Testis (tissue), 2 donors: ENCODE measurements at regions not wholly inside any gene's neighbourhood (a gene's known extent, or its start where the extent isn't known, plus 50 kb on each side); places are given as distances from the start of the nearest gene placed in this dataset.

Source experiments
- DNase-seq: peaks from one replicate; pipeline ENCODE4 v3.0.0-alpha.2; 2019
- H3K27ac ChIP-seq, 2 donors: fragments of 200-600 bp; sonication (generic); one replicate each; pipeline ENCODE4 v1.5.1; 2019
- H3K27me3 ChIP-seq: fragments of 200-600 bp; sonication (generic); one replicate; pipeline ENCODE4 v1.5.1; 2019
- H3K36me3 ChIP-seq: fragments of 200-600 bp; sonication (generic); one replicate; pipeline ENCODE4 v1.5.1; 2017; ENCODE audit warnings: low read depth; ENCODE audit errors: missing control alignments
- H3K4me1 ChIP-seq: fragments of 200-600 bp; sonication (generic); one replicate; pipeline ENCODE4 v1.5.1; 2019
- H3K4me3 ChIP-seq, 2 donors: fragments of 200-600 bp; sonication (generic); one replicate each; pipeline ENCODE4 v1.5.1; 2017 to 2019
- H3K9me3 ChIP-seq: fragments of 200-600 bp; sonication (generic); one replicate; pipeline ENCODE4 v1.5.1; 2017
- POLR2A ChIP-seq: fragments of 450-650 bp; IDR thresholded peaks from one replicate; pipeline ENCODE4 v1.6.1; 2017; ENCODE audit warnings: antibody characterized with exemption, mild to moderate bottlenecking, moderate library complexity
- WGBS, 2 donors: methylation state at CpG; one replicate each; pipeline ENCODE4 v1.1.5; 2018; 5-methylcytosine and 5-hydroxymethylcytosine counted together
- intact Hi-C: fragments of 100-400 bp; cut with DNase I; formaldehyde crosslinking; loops from one replicate; pipeline ENCODE4 v1.15.1; 2023; ENCODE audit warnings: low total_unique reads
- TF ChIP-seq, protein P1 (sequence below), 3 experiments: fragments of 450-650 bp in 2 of 3; fragments of 200-600 bp in 1 of 3; sonication (generic) in 1 of 3; IDR thresholded peaks; one replicate each; pipeline ENCODE4 v1.5.1; 2016 to 2019; ENCODE audit warnings: antibody characterized with exemption in 3 of 3, mild to moderate bottlenecking in 2 of 3, moderate library complexity in 1 of 3

- intact Hi-C loops: no loop called here
- H3K27me3 ChIP-seq: no peaks in the 10 kb centered on the region
- no peaks in the 10 kb centered on the region for H3K9me3 ChIP-seq
- TF ChIP-seq, protein P1, sequence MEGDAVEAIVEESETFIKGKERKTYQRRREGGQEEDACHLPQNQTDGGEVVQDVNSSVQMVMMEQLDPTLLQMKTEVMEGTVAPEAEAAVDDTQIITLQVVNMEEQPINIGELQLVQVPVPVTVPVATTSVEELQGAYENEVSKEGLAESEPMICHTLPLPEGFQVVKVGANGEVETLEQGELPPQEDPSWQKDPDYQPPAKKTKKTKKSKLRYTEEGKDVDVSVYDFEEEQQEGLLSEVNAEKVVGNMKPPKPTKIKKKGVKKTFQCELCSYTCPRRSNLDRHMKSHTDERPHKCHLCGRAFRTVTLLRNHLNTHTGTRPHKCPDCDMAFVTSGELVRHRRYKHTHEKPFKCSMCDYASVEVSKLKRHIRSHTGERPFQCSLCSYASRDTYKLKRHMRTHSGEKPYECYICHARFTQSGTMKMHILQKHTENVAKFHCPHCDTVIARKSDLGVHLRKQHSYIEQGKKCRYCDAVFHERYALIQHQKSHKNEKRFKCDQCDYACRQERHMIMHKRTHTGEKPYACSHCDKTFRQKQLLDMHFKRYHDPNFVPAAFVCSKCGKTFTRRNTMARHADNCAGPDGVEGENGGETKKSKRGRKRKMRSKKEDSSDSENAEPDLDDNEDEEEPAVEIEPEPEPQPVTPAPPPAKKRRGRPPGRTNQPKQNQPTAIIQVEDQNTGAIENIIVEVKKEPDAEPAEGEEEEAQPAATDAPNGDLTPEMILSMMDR (IDR thresholded peaks at IDR 0.05): no peak
- no peak for TF ChIP-seq POLR2A
- H3K36me3 ChIP-seq: no peaks in the 10 kb centered on the region
- no peak overlapping the region for H3K27ac ChIP-seq
- H3K4me1 ChIP-seq: no peaks in the 10 kb centered on the region
- 100% methylated on average over 1 of the region's 1 CpG for WGBS, 2 donors
- DNase-seq: no peak
- H3K4me3 ChIP-seq: no peak overlapping the region
Measured at GRCh38 chr6:19452495-19452894, 384.7 kb upstream of the ID4 start.

DNA sequence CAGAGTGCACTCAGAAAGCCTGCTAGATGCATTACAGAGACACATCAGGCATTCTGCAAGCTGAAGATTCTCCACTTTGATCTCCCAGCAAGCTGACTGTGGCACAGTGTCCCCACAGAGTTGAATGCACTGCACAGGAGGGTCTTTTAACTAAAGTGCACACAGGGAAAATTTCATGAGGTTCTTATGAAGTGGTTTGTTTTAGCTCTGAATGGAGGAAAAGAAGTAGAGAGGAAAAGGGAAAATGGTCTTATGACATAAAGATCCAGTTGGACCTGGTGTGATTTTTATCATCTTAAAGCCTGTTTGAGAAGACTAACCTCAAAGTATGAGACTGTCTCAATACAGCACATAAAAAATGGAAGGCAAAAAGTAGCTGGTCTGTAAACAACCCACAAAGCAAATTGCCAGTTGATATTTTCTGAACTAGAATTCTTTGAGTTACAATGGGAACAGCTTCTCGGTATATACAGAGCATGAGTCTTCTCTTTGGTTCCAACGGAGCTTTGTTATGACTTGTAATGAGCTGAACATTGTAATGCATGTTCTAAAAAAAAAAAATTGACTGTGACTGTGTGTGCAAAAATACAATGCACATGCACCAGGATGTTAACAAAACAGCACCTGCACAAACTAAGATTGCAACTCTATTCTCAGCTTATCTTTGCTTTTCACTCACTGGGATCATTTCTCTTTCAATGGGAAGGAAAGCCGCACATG is 383.0 kb upstream of the ID4 start:
- H3K27me3 ChIP-seq: no peaks in the 10 kb centered on the region
- no peaks in the 10 kb centered on the region for H3K36me3 ChIP-seq
- no peak for TF ChIP-seq POLR2A
- TF ChIP-seq, protein P1 (IDR thresholded peaks at IDR 0.05): no peak
- H3K4me1 ChIP-seq: no peaks in the 10 kb centered on the region
- no peak for DNase-seq
- WGBS, 2 donors: 82 to 89% methylated on average over 3 of the region's 3 CpGs
- H3K27ac ChIP-seq: no peak overlapping the region
- H3K4me3 ChIP-seq: no peak overlapping the region
- intact Hi-C loops: no loop called here
- H3K9me3 ChIP-seq: no peaks in the 10 kb centered on the region

DNA sequence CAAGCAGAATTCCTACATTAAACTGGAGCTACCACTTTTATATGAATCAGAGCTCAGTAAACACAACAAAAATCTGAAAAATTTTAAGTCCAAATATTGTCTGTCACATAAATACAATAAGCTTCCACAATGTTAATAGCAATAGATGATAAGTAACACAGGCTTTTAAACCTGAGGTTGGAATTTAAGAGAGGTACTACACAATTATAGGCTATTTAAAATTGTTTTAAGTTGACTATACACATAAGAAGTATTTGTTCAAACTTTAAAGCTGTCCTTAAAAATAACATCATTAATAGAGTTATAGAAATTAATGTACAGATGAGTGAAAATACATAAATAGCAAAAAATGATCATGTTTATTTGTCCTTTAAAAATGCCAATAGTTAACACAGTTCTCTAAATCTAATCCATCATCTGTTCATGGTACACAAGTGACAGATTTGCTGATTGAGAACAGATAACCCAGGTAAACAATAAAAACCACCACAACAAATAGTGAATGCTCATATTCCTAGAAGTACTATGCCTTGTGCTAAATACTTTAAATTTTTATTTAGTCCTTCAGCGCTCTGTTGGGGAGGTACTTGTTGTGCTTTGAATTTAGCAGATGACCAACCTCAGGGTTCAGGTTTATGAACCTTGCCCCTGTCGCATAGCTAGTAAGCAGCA is 382.3 kb upstream of the ID4 start:
- WGBS, 2 donors: 83 to 95% methylated on average over 2 of the region's 2 CpGs
- no peak for DNase-seq
- Histone ChIP-seq H3K36me3 (no peaks in the 10 kb centered on the region), H3K4me1 (no peaks in the 10 kb centered on the region), H3K9me3 (no peaks in the 10 kb centered on the region), H3K27ac (no peak overlapping the region), H3K27me3 (no peaks in the 10 kb centered on the region), H3K4me3 (no peak overlapping the region)
- TF ChIP-seq POLR2A: no peak
- TF ChIP-seq, protein P1 (IDR thresholded peaks at IDR 0.05): no peak
- intact Hi-C loops: no loop called here

GRCh38 chr6:19463250-19463649 is 373.9 kb upstream of the ID4 start:
- Histone ChIP-seq H3K9me3 (no peaks in the 10 kb centered on the region), H3K27ac (no peak overlapping the region), H3K36me3 (no peaks in the 10 kb centered on the region), H3K4me1 (no peaks in the 10 kb centered on the region), H3K27me3 (no peaks in the 10 kb centered on the region), H3K4me3 (no peak overlapping the region)
- DNase-seq: no peak
- no peak for TF ChIP-seq POLR2A
- TF ChIP-seq, protein P1 (IDR thresholded peaks at IDR 0.05): no peak
- WGBS, 2 donors: 75 to 82% methylated on average over 2 of the region's 2 CpGs
- intact Hi-C loops: no loop called here
